IMR-90 (cell line): ENCODE measurements at regions not wholly inside any gene's neighbourhood (a gene's known extent, or its start where the extent isn't known, plus 50 kb on each side); places are given as distances from the start of the nearest gene placed in this dataset.

Experiments used
- ATAC-seq: fragments of 200-7000 bp; cut with Tn5 transposase; 2 replicates; pipeline ENCODE4 v1.9.1; 2020; ENCODE audit warnings: low read depth, mild to moderate bottlenecking, moderate library complexity
- BruUV-seq: library from RNA; stranded (reverse); fragments of 400-500 nt; replicated peaks from 2 replicates; lab custom pipeline; 2021; lab: Mats Ljungman, UMichigan
- CTCF ChIA-PET: fragments of 300-600 bp; formaldehyde crosslinking; extraction: SDS; loops from one replicate; lab custom pipeline; 2021; ENCODE audit warnings: antibody characterized with exemption; lab: Yijun Ruan, JAX
- POLR2A ChIA-PET: fragments of 300-600 bp; sonication (Branson Sonifier 250); formaldehyde crosslinking; loops from one replicate; lab custom pipeline; 2022; ENCODE audit warnings: antibody characterized with exemption; ENCODE audit not compliant: unreplicated experiment; lab: Charles Lee
- DNase-seq: peaks from one replicate; pipeline ENCODE4 v3.0.0; 2013
- H2AFZ ChIP-seq: replicated peaks from 2 replicates; pipeline ENCODE3; 2013; ENCODE audit warnings: low read length, mild to moderate bottlenecking; ENCODE audit not compliant: poor library complexity
- H2AK5ac ChIP-seq: 2 replicates; pipeline ENCODE4 v1.6.1; 2013; ENCODE audit warnings: low read depth, low read length, inconsistent platforms
- H2AK9ac ChIP-seq: replicated peaks from 2 replicates; pipeline ENCODE3; 2013; ENCODE audit warnings: mild to moderate bottlenecking, low read depth, low read length, moderate library complexity; ENCODE audit not compliant: poor library complexity
- H2BK120ac ChIP-seq: 2 replicates; pipeline ENCODE4 v1.6.1; 2013; ENCODE audit warnings: low read depth, low read length, inconsistent platforms
- H2BK15ac ChIP-seq: 3 replicates; pipeline ENCODE4 v1.6.1; 2013; ENCODE audit warnings: low read depth, low read length, inconsistent platforms
- H2BK20ac ChIP-seq: 2 replicates; pipeline ENCODE4 v1.6.1; 2013; ENCODE audit warnings: low read depth, mild to moderate bottlenecking, inconsistent platforms, low read length, moderate library complexity
- H2BK5ac ChIP-seq: 2 replicates; pipeline ENCODE4 v1.6.1; 2013; ENCODE audit warnings: mild to moderate bottlenecking, low read depth, low read length, inconsistent platforms; ENCODE audit not compliant: poor library complexity, severe bottlenecking
- H3K14ac ChIP-seq: replicated peaks from 2 replicates; pipeline ENCODE4 v1.6.1; 2013; ENCODE audit warnings: low read depth, low read length, inconsistent platforms
- H3K18ac ChIP-seq: 2 replicates; pipeline ENCODE4 v1.6.1; 2013; ENCODE audit warnings: low read depth, low read length, control low read depth
- H3K23ac ChIP-seq: 2 replicates; pipeline ENCODE4 v1.6.1; 2013; ENCODE audit warnings: low read depth, low read length, inconsistent platforms
- H3K27ac ChIP-seq: 2 replicates; pipeline ENCODE4 v1.5.1; 2013; ENCODE audit warnings: mild to moderate bottlenecking, control low read depth, low read length; ENCODE audit not compliant: insufficient read depth
- H3K27me3 ChIP-seq: 2 replicates; pipeline ENCODE4 v1.6.1; 2013; ENCODE audit warnings: low read length; ENCODE audit not compliant: control insufficient read depth, insufficient read depth
- H3K36me3 ChIP-seq: 2 replicates; pipeline ENCODE4 v1.6.1; 2013; ENCODE audit warnings: low read length, mixed read lengths; ENCODE audit not compliant: control insufficient read depth, insufficient read depth
- H3K4ac ChIP-seq: 2 replicates; pipeline ENCODE4 v1.6.1; 2013; ENCODE audit warnings: low read depth, low read length, inconsistent platforms
- H3K4me1 ChIP-seq: 2 replicates; pipeline ENCODE4 v1.6.1; 2013; ENCODE audit warnings: low read length, mixed read lengths; ENCODE audit not compliant: control insufficient read depth, insufficient read depth
- H3K4me2 ChIP-seq: 2 replicates; pipeline ENCODE4 v1.6.1; 2013; ENCODE audit warnings: low read depth, mild to moderate bottlenecking, control low read depth, low read length, moderate library complexity
- H3K4me3 ChIP-seq: 2 replicates; pipeline ENCODE4 v1.5.1; 2013; ENCODE audit warnings: low read depth, mild to moderate bottlenecking, control low read depth, low read length, moderate library complexity; ENCODE audit not compliant: insufficient read depth
- H3K56ac ChIP-seq: 2 replicates; pipeline ENCODE4 v1.6.1; 2013; ENCODE audit warnings: low read length, inconsistent platforms; ENCODE audit not compliant: insufficient read depth; ENCODE audit errors: extremely low read depth
- H3K79me1 ChIP-seq, 2 experiments: 2 replicates each; pipeline ENCODE4 v1.6.1; 2013; ENCODE audit warnings: low read length in 2 of 2, inconsistent platforms in 1 of 2, low read depth in 1 of 2
- H3K9ac ChIP-seq: 2 replicates; pipeline ENCODE4 v1.6.1; 2013; ENCODE audit warnings: low read depth, low read length, control low read depth
- H3K9me1 ChIP-seq: 2 replicates; pipeline ENCODE4 v1.6.1; 2013; ENCODE audit warnings: low read length, inconsistent platforms; ENCODE audit not compliant: insufficient read depth
- H3K9me3 ChIP-seq: 2 replicates; pipeline ENCODE4 v1.6.1; 2013; ENCODE audit warnings: low read length; ENCODE audit not compliant: control insufficient read depth, insufficient read depth
- H4K20me1 ChIP-seq: 2 replicates; pipeline ENCODE4 v1.6.1; 2013; ENCODE audit warnings: low read length, inconsistent platforms; ENCODE audit not compliant: insufficient read depth
- H4K5ac ChIP-seq: 2 replicates; pipeline ENCODE4 v1.6.1; 2013; ENCODE audit warnings: mild to moderate bottlenecking, low read depth, low read length, control low read depth
- H4K8ac ChIP-seq, 2 experiments: 2 replicates each; pipeline ENCODE4 v1.6.1; 2013; ENCODE audit warnings: low read depth in 2 of 2, low read length in 2 of 2, control low read depth in 1 of 2, inconsistent platforms in 1 of 2
- H4K91ac ChIP-seq: 2 replicates; pipeline ENCODE4 v1.6.1; 2013; ENCODE audit warnings: low read depth, low read length, inconsistent platforms; ENCODE audit not compliant: insufficient read depth
- MAFK ChIP-seq: IDR thresholded peaks from 2 replicates; pipeline ENCODE4 v1.6.1; 2012; ENCODE audit warnings: low read depth, low read length, improper control_type of control experiment
- WGBS, 2 experiments: methylation state at CpG; one replicate each; pipeline versions ENCODE4 v1.1.5 to v1.1.7; 2013; ENCODE audit warnings: missing lambda C conversion rate in 2 of 2; ENCODE audit not compliant: insufficient read length in 1 of 2; ENCODE audit errors: extremely low coverage in 2 of 2; 5-methylcytosine and 5-hydroxymethylcytosine counted together
- dilution Hi-C: fragments of 300-500 bp; cut with HindIII; formaldehyde crosslinking; loops from one replicate; pipeline ENCODE4 v1.14.3; 2018; ENCODE audit warnings: low sequenced_read_pairs; ENCODE audit not compliant: unreplicated experiment
- in situ Hi-C: fragments of 300-500 bp; cut with MboI; formaldehyde crosslinking; loops from 3 replicates; pipeline ENCODE4 v1.14.3; 2019; ENCODE audit warnings: low sequenced_read_pairs, inconsistent platforms, mixed read lengths
- intact Hi-C: fragments of 100-400 bp; cut with micrococcal nuclease; formaldehyde crosslinking; loops from 2 replicates; pipeline ENCODE4 v1.10.0; 2022
- TF ChIP-seq, protein P1 (sequence below): conservative IDR thresholded peaks from 2 replicates; pipeline ENCODE4 v1.5.1; 2012; ENCODE audit warnings: mild to moderate bottlenecking, low read depth, low read length, improper control_type of control experiment

DNA sequence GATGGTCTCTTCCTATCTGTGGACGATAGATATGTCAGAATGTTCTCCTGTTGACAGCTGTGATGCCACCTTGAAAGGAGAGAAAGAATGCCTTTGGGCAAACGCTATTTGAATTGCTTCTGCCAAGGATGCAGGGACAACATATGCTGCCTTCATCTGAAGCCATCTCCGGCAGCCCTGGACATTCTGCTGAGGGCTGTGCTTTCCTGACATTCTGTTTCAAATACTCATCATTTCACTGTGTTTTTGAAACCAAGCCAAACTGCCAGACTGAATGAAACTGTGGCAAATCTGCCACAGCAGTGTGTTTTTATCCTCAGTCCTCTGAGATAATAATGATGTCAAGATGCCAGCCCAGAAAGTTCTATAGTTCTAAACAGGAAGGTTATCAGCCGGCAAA is 85.8 kb upstream of the BCAT1 start:
- peak overlapping the region; percentile 1 for H2AFZ ChIP-seq
- H3K9me1 ChIP-seq: no peaks in the 10 kb centered on the region
- no peak overlapping the region for H3K18ac ChIP-seq
- no TSS peak for BruUV-seq
- intact Hi-C loops (no loop called here), in situ Hi-C loops (no loop called here), dilution Hi-C loops (no loop called here)
- no peak overlapping the region for H3K14ac ChIP-seq
- H3K9ac ChIP-seq: no peak overlapping the region
- H3K4me1 ChIP-seq: no peaks in the 10 kb centered on the region
- ATAC-seq: 0 out of 2 replicates have a peak, but pooled peaks have one; percentile 17
- no peak overlapping the region for H2BK5ac ChIP-seq
- no peaks in the 10 kb centered on the region for H3K79me1 ChIP-seq
- no peaks in the 10 kb centered on the region for H3K36me3 ChIP-seq
- H3K4me3 ChIP-seq: no peak overlapping the region
- no peak overlapping the region for H3K27ac ChIP-seq
- H2BK120ac ChIP-seq: no peak overlapping the region
- no peak overlapping the region for H4K91ac ChIP-seq
- no peak overlapping the region for H2AK9ac ChIP-seq
- no peak overlapping the region for H2AK5ac ChIP-seq
- 22% methylated on average over 2 of the region's 4 CpGs; no CpG with 5 or more reads in 1 of the 2 experiments for WGBS, 2 experiments
- no peak overlapping the region for H2BK20ac ChIP-seq
- no peak overlapping the region for H2BK15ac ChIP-seq
- H3K27me3 ChIP-seq: peaks cover 19% of the 10 kb centered on the region
- no peaks in the 10 kb centered on the region for H4K20me1 ChIP-seq
- H3K56ac ChIP-seq: no peak overlapping the region
- no peak for DNase-seq
- peak overlapping the region; percentile 37; the same call in 1 of the 2 replicates for H3K4me2 ChIP-seq
- H4K5ac ChIP-seq: no peak overlapping the region
- H3K4ac ChIP-seq: no peak overlapping the region
- TF ChIP-seq, protein P1, sequence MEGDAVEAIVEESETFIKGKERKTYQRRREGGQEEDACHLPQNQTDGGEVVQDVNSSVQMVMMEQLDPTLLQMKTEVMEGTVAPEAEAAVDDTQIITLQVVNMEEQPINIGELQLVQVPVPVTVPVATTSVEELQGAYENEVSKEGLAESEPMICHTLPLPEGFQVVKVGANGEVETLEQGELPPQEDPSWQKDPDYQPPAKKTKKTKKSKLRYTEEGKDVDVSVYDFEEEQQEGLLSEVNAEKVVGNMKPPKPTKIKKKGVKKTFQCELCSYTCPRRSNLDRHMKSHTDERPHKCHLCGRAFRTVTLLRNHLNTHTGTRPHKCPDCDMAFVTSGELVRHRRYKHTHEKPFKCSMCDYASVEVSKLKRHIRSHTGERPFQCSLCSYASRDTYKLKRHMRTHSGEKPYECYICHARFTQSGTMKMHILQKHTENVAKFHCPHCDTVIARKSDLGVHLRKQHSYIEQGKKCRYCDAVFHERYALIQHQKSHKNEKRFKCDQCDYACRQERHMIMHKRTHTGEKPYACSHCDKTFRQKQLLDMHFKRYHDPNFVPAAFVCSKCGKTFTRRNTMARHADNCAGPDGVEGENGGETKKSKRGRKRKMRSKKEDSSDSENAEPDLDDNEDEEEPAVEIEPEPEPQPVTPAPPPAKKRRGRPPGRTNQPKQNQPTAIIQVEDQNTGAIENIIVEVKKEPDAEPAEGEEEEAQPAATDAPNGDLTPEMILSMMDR: no peak
- TF ChIP-seq MAFK: 0 out of 2 replicates have a peak, but pooled peaks have one; percentile 2
- H3K23ac ChIP-seq: no peak overlapping the region
- H4K8ac ChIP-seq: no peak overlapping the region
- no peaks in the 10 kb centered on the region for H3K9me3 ChIP-seq
- ChIA-PET CTCF (no interaction called here), POLR2A (no interaction called here)
